DOHH2 (cell line): ENCODE measurements at regions not wholly inside any gene's neighbourhood (a gene's known extent, or its start where the extent isn't known, plus 50 kb on each side); places are given as distances from the start of the nearest gene placed in this dataset.

ENCODE experiments used
- CTCF ChIP-seq: fragments of 200-600 bp; sonication (generic); IDR thresholded peaks from one replicate; pipeline ENCODE4 v1.5.1; 2014; ENCODE audit warnings: antibody characterized with exemption, mild to moderate bottlenecking, low read depth, low read length; ENCODE audit not compliant: poor library complexity, severe bottlenecking
- EZH2phosphoT487 ChIP-seq: fragments of 200-600 bp; sonication (generic); IDR thresholded peaks from 2 replicates; pipeline ENCODE4 v1.6.1; 2017; ENCODE audit warnings: borderline replicate concordance, mild to moderate bottlenecking, antibody characterized with exemption, low read length, moderate library complexity, mixed read lengths

DNA sequence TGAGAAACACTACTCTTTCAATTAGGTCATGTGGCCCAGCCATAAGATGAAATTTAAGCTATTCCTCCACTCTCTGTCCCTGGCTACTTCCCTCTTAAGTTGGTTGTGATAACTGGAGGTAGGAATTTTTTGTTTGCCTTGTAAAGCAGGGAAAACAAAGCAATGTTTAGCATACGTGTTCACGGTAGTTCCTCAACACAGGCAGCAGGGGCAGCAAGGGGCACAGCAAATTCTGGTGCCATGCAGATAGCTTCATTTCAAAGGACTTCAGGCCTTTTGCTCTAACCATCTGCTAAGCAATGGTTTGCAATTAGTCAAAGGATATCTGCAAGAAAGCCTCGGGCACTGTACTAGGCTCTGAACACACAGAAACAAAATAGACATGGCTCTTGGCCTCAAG lies 330.2 kb downstream of the ZIC3 start:
- TF ChIP-seq CTCF (no peak), EZH2phosphoT487 (no peak)
